HL-60/S4 (cell line): ENCODE measurements at regions not wholly inside any gene's neighbourhood (a gene's known extent, or its start where the extent isn't known, plus 50 kb on each side); places are given as distances from the start of the nearest gene placed in this dataset.
"Not testable (repeated sequence)": the region's sequence is repeated elsewhere in the genome, so short reads cannot be mapped to it uniquely, and the experiment has no call there.

Source experiments
- in situ Hi-C: fragments of 300-500 bp; cut with MboI; formaldehyde crosslinking; loops from 2 replicates; pipeline ENCODE4 v1.14.3; 2022; ENCODE audit warnings: low sequenced_read_pairs

DNA sequence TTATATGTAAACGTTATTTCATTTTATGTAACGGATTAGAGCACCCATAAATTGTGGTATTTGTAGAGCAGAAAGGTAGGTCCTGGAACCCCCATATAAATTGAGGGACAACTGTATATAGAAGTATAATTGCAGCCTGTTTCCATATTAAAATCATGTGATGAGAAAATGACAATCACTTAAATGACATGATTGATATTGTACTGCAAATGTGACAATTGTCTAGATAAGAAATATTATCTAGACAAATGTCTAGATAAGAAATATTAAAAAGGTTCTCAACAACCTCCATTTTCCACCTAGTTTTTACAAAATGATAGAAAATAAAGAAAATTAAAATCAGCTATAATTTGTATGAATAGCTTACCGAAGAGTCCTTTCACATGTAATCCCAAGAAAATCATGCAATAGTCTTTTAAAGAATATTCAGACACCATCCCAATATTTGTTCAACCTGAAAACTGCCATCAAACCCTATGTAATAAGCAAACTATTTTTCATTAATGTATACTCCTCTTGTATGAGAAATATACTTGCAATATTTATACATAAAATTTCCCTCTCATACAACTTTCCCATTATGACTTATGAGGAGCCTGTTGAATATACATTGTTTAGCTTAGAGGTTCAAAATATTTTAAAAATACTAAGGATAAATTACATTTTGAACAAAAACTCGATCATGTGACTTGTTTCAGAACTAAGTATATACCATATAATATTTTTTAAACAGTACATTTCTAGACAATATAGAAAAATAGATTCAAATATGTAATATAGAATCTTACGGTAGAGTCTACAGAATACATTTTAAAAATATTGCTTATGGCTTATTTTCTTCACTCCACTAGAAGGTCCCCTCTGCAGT, 153.2 kb downstream of the CRPPA start:
- in situ Hi-C loops, result no loop called here

DNA sequence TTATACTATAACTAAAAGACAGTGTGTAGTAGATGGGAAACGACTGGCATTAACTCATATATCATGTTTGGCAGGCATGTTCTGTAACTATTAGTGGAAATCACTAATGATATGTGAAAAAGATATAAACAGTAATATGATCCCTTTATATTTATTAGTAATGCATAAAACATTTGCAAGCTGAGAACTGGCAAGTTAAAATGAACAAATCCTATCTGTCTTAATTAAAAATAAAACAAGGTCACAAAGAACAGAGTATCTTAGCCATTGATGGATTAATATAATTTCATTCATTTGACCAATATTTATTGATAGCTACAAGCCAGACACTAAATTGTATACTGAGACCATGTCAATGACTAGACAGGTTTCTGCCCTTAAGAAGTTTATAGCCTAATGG, 154.5 kb downstream of the CRPPA start:
- in situ Hi-C loops, result no loop called here

DNA sequence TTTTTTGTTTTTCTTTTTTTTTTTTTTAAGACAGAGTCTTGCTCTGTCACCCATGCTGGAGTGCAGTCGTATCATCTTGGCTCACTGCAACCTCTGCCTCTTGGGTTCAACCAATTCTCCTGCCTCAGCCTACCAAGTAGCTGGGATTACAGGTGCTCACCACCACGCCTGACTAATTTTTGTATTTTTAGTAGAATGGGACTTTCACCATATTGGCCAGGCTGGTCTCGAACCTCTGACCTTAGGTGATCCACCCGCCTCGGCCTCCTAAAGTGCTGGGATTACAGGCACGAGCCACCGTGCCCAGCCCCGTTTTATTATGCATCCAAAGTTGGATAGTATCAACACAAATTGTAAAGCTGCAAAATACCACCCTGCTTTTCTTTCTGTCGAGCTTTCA, 154.9 kb downstream of the CRPPA start:
- in situ Hi-C loops, result not testable (repeated sequence)

DNA sequence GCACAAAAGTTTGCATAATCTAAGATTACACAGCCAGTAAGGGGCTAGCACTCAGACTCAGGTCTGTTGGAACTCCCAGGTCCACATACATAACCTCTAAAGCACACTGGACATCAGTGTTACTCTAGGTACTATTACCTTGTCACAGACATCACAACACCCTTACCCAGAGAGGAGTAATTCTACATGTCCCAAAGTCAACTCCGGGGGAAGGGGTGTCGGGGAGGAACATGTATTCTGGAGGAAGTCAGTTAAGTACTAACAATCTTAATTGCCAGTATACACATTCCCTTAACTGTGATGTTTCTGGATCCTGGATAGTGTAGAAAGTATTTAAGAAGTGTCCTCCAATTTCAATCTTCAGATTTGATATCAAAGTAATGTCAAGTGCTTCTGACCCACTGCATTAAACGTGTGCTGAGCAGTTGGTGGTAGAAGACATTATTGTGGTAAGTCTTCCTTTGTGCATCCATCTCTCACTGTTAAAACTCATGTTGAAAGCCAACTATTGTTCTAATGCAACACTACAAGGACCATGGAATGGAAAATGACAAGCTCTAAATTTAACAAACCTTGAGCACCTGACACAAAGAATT, 155.4 kb downstream of the CRPPA start:
- in situ Hi-C loops, result no loop called here

DNA sequence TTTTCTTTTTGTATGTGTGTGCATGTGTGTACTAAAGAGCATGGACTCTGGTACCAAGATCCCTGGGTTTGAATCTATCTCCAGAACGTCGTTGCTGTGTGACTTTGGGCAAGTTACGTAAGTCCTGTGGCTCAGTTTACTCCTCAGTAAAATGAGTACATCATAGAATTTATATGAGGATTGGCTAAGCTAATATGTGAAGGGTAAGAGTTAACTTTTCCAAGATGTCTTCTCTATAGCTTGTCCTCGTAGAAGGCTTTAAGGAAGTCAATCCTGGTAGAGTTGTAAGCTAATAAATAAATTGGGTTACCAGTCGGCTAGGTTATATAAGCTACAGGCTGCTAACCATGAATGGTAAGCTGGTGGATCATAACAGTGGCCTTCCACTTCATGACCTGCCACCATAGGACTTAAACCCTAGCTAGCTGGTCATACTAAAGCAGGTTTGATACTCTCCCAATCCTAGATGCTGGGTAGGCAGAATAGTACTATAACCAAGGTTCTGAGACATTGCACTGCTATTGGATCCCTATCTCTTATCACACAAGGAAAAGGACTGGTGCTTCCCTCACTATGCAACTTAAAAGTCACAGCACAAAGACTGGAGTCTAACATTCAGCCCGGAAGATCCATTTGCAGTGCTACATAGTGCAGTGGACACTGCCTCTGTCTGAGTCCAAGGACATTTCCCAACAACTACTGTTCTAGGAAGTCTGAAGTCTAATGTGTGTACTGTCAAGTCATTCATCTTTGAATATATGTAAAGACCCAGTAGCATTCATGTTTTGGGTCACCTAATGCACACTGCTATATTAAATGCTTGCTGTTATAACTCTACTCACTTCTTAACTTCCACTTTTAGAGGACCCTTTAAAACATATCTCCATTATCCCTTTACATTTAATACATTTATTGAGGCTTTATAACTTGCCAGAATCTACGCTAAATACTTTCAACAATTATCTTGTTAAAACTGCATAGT, 156.2 kb downstream of the CRPPA start:
- in situ Hi-C loops, result no loop called here

DNA sequence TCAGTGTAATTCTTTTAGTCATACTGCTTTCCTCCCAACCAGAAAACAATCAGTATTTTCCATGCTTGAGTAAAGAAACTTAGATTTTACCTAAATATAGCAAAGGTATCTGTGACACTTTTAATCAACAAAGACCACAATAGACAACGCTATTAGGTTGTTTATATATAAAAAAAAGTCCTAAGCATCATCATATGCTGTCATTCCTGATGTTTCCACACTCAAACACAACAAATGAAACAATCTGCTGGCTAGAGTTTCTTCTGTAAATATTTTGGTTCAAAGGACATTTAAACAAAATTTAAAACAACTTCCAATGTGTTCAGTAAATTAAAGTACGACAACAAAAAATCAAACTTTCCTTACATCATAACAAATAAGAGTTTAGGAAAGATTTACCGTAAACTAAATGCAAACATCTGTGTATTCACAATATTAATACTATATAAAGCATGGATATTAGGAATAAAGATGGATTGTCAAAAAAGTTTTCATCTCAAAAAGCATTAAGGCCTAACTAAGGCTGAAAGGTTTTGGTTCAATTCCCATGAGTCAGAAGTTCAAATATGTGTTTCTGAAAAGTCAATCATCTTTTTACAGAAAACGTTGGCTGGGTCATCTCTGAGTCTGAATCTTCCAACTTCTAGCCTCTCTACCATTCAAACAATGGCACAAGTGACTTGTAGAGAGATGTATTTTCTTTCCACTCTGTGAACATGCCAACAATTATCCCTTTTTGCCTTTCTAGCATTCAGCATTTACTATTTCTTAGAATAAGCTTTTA, 157.1 kb downstream of the CRPPA start:
- in situ Hi-C loops, result no loop called here

DNA sequence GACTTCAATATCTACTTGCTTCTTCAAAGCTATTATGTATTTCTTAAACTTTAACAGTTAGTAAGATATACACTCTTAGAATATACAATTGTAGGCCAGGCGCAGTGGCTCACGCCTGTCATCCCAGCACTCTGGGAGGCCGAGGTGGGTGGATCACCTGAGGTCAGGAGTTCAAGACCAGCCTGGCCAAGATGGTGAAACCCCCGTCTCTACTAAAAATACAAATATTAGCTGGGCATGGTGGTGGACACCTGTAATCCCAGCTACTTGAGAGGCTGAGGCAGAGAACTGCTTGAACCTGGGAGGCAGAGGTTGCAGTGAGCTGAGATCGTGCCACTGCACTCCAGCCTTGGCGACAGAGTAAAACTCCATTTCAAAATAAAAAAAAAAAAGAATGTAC, 158.0 kb downstream of the CRPPA start:
- in situ Hi-C loops, result not testable (repeated sequence)

DNA sequence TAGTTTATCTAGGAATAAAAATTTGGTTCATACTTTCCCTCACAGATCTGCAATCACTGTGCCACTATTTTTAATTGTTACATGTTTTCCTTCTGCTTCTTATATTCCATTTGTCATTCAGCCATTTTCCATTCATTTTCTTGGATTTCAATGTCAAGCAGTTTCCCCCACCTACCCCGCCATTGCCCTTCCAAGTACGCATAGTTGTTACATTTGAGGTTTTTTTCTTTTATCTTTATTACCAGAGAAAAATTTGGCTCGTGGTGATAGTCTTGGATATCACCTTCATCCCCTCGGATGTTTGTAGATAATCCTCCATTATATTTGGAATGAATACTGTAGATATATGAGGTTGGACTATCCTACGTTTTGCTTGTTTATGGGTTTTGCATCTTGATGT, 159.7 kb downstream of the CRPPA start:
- in situ Hi-C loops, result no loop called here

DNA sequence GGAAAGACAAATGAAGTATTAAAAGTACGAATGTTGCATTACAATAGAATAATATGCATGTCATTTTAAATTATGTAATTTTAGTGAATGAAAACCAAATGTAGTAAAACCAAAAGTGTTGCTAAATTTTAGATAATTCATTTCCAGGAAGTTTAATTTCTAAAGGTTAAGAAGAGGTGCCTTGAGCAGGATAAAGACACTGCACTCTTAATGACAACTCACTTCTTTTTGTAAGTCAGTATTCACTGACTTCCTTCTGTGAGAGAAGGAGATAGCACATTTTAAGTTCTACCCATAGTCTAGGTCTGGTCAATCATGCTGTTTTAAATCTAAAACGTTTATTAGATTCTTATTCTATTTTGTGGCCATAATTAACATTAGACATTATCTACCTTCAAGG, 160.2 kb downstream of the CRPPA start:
- in situ Hi-C loops, result no loop called here

DNA sequence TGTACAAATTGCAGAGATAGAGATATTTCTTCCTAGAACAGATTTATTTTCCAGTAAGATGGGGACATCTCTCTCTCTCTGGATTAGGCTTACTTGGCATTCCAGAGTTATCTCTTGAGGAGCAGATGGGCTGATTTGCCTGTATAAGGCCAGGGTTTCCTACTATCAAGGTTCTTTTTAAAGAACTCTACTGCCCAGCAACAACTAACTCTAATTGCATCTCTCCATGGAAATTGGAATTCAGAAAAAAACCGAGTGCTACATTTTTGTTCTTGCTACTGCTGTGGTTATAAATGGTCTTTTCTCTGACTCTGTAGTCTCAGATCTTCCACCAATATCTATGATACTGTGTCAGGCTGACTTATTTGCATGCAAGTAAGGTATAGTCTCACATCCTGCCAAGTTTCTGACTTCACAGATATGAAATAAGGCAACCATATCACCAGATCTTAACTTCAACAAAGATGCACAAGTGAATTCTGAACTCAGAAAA, 161.1 kb downstream of the CRPPA start:
- in situ Hi-C loops, result no loop called here

DNA sequence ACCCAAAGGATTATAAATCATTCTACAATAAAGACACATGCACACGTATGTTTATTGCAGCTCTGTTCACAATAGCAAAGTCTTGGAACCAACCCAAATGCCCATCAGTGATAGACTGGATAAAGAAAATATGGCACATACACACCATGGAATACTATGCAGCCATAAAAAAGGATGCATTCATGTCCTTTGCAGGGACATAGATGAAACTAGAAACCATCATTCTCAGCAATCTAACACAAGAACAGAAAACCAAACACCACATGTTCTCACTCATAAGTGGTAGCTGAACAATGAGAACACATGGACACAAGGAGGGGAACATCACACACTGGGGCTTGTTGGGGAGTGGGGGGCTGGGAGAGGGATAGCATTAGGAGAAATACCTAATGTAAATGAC, 164.9 kb downstream of the CRPPA start:
- in situ Hi-C loops, result not testable (repeated sequence)

DNA sequence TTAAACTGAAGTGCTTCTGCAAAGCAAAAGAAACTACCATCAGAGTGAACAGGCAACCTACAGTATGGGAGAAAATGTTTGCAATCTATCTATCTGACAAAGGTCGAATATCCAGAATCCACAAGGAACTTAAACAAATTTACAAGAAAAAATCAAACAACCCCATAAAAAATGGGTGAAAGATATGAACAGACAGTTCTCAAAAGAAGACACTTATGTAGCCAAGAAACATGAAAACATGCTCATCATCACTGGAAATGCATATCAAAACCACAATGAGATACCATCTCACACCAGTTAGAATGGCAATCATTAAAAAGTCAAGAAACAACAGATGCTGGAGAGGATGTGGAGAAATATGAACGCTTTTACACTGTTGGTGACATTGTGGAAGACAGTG, 165.4 kb downstream of the CRPPA start:
- in situ Hi-C loops, result not testable (repeated sequence)

DNA sequence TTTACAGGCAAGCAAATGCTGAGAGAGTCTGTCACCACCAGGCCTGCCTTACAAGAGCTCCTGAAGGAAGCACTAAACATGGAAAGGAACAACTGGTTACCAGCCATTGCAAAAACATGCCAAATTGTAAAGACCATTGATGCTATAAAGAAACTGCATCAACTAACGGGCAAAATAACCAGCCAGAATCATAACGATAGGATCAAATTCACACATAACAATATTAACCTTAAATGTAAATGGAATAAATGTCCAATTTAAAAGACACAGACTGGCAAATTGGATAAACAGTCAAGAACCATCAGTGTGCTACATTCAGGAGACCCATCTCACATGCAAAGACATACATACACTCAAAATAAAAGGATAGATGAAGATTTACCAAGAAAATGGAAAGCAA, 170.7 kb downstream of the CRPPA start:
- in situ Hi-C loops, result not testable (repeated sequence)

DNA sequence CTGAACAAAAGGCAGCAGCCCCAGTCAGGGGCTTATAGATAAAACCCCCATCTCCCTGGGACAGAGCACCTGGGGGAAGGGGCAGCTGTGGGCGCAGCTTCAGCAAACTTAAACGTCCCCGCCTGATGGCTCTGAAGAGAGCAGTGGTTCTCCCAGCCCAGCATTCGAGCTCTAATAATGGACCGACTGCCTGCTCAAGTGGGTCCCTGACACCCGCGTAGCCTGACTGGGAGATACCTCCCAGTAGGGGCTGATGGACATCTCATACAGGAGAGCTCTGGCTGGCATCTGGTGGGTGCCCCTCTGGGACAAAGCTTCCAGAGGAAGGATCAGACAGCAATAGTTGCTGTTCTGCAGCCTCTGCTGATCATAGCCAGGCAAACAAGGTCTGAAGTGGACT, 172.1 kb downstream of the CRPPA start:
- in situ Hi-C loops, result not testable (repeated sequence)

DNA sequence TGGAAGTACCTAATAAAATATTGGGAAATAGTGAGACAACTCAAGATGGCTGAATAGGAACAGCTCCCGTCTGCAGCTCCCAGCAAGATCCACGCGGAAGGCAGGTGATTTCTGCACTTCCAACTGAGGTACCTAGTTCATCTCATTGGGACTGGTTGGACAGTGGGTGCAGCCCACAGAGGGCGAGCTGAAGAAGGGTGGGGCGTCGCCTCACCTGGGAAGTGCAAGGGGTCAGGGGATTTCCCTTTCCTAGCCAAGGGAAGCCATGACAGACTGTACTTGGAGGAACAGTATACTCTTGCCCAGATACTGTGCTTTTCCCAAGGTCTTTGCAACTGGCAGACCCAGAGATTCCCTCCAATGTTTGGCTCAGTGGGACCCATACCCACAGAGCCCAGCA, 172.8 kb downstream of the CRPPA start:
- in situ Hi-C loops, result not testable (repeated sequence)

DNA sequence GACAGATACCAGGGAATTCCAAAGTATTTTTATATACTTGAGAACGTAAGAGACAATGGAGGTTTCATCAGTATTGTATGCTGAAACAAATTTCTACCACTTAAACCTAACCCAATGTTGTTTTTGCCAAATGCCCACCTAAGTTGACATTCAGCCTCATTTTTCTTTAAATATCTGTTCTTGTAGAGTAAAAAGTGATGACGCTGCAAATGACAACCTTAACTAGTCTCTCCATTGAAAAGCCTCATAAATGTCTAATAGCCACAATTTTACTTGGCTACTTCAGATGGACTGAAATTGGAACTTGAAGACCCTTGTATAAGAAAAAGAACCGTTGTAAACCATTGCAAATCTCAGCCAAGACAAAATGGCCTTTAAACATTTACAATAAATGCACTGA, 176.9 kb downstream of the CRPPA start:
- in situ Hi-C loops, result no loop called here

DNA sequence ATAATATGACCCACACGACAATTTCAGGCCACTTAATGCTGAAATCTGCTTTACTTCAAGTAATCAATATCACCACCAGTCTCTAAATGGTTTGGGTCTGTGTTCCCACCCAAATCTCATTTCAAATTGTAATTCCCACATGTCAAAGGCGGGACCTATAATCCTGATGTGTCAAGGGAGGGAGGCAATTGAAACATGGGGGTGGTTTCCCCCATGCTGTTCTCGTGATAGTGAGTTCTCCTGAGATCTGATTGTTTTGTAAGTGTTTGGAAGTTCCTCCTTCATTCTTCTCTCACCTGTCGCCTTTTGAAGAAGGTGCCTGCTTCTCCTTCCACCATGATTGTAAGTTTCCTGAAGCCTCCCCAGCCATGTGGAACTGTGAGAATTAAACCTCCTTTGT, 178.4 kb downstream of the CRPPA start:
- in situ Hi-C loops, result no loop called here

DNA sequence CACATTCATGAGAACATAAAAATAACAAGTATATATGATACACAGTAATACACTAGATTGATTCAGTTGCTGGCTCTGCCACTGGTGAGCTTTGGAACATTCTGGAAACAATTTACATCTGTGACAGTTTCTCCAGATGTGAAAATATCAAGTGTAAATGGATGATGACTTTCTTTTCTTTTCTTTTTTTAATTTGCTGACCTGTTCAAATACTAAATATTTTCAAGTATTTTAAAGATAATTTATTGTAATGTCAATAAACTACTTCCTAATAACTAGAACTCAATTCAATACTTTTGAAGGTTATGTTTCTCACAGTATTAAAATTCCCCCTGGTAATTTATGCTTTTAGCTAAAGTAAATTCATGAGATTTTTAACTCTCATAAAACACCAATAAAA, 180.3 kb downstream of the CRPPA start:
- in situ Hi-C loops, result no loop called here

DNA sequence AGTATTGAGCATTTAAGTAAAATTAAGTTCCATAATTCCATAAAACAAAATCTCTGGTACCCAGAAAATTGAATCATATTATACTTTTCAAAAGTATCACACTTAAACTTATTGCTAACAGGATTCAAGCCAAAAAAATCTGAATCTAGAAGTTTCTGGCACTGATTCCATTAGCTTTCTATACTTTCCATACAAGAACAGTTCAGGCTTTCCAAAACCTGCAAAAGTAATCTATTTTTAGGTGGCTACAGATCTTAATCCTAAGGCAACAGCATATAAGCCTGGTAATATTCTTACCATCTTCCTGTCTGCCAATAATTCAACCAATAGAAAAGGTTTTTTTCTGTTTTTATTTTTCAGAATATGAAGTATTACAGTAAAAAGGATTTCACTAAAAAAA, 185.0 kb downstream of the CRPPA start:
- in situ Hi-C loops, result no loop called here
